SK-N-DZ (cell line): ENCODE measurements at regions not wholly inside any gene's neighbourhood (a gene's known extent, or its start where the extent isn't known, plus 50 kb on each side); places are given as distances from the start of the nearest gene placed in this dataset.
A peak's percentile ranks its signal among the peaks of the same experiment; 100 is the strongest.
"Not testable (repeated sequence)": the region's sequence is repeated elsewhere in the genome, so short reads cannot be mapped to it uniquely, and the experiment has no call there.

Experiments used
- DNase-seq: peaks from one replicate; pipeline ENCODE4 v3.0.0-alpha.2; 2015; ENCODE audit warnings: low spot score

- no peak for DNase-seq
These were observed 477.0 kb upstream of the CHORDC1 start for GRCh38 chr11:90699791-90700400.

GRCh38 chr11:90698238-90698637, 475.4 kb upstream of the CHORDC1 start:
- no peak for DNase-seq

- not testable (repeated sequence) for DNase-seq
These were observed 452.6 kb upstream of the CHORDC1 start for GRCh38 chr11:90675496-90675895.

- no peak for DNase-seq
These were observed 446.2 kb upstream of the CHORDC1 start for GRCh38 chr11:90669094-90669493.

GRCh38 chr11:90668502-90668901, 445.7 kb upstream of the CHORDC1 start:
- DNase-seq = no peak

- no peak for DNase-seq
These were observed 438.4 kb upstream of the CHORDC1 start for GRCh38 chr11:90661233-90661632.

- no peak for DNase-seq
These were observed 433.3 kb upstream of the CHORDC1 start for GRCh38 chr11:90656171-90656570.

- DNase-seq = no peak
These were observed 427.3 kb upstream of the CHORDC1 start for GRCh38 chr11:90650153-90650552.

- DNase-seq = no peak
These were observed 423.9 kb upstream of the CHORDC1 start for GRCh38 chr11:90646706-90647105.

- DNase-seq = no peak
These were observed 423.4 kb upstream of the CHORDC1 start for GRCh38 chr11:90646266-90646665.

- DNase-seq = no peak
These were observed 416.7 kb upstream of the CHORDC1 start for GRCh38 chr11:90639461-90639993.

GRCh38 chr11:90635886-90636285, 413.0 kb upstream of the CHORDC1 start:
- no peak for DNase-seq

- no peak for DNase-seq
These were observed 412.3 kb upstream of the CHORDC1 start for GRCh38 chr11:90635151-90635550.

GRCh38 chr11:90630176-90630575, 407.3 kb upstream of the CHORDC1 start:
- DNase-seq = no peak

GRCh38 chr11:90629229-90629806, 406.5 kb upstream of the CHORDC1 start:
- DNase-seq = no peak

GRCh38 chr11:90614318-90614717, 391.5 kb upstream of the CHORDC1 start:
- DNase-seq = no peak

GRCh38 chr11:90613037-90613436, 390.2 kb upstream of the CHORDC1 start:
- DNase-seq = not testable (repeated sequence)

- no peak for DNase-seq
These were observed 383.9 kb upstream of the CHORDC1 start for GRCh38 chr11:90606721-90607120.

- no peak for DNase-seq
These were observed 378.4 kb upstream of the CHORDC1 start for GRCh38 chr11:90601261-90601660.

GRCh38 chr11:90594658-90595057, 371.8 kb upstream of the CHORDC1 start:
- peak; percentile 43 for DNase-seq

- DNase-seq = no peak
These were observed 370.2 kb upstream of the CHORDC1 start for GRCh38 chr11:90593099-90593498.

GRCh38 chr11:90590286-90590685, 367.4 kb upstream of the CHORDC1 start:
- DNase-seq = no peak

- no peak for DNase-seq
These were observed 366.9 kb upstream of the CHORDC1 start for GRCh38 chr11:90589735-90590134.
